HUES6 (cell line): ENCODE measurements at regions not wholly inside any gene's neighbourhood (a gene's known extent, or its start where the extent isn't known, plus 50 kb on each side); places are given as distances from the start of the nearest gene placed in this dataset.
"Not testable (repeated sequence)": the region's sequence is repeated elsewhere in the genome, so short reads cannot be mapped to it uniquely, and the experiment has no call there.

ENCODE experiments used
- H3K27ac ChIP-seq: 2 replicates; pipeline ENCODE4 v1.7.0; 2013; ENCODE audit warnings: low read depth, mild to moderate bottlenecking, low read length, inconsistent platforms
- H3K27me3 ChIP-seq: 2 replicates; pipeline ENCODE4 v1.6.1; 2013; ENCODE audit warnings: low read length; ENCODE audit not compliant: control insufficient read depth, insufficient read depth
- H3K36me3 ChIP-seq: 2 replicates; pipeline ENCODE4 v1.6.1; 2013; ENCODE audit warnings: low read length; ENCODE audit not compliant: control insufficient read depth, insufficient read depth
- H3K4me1 ChIP-seq: 2 replicates; pipeline ENCODE4 v1.6.1; 2013; ENCODE audit warnings: low read length; ENCODE audit not compliant: control insufficient read depth, insufficient read depth
- H3K4me3 ChIP-seq: 2 replicates; pipeline ENCODE4 v1.5.1; 2013; ENCODE audit warnings: low read depth, low read length
- H3K9ac ChIP-seq: one replicate; pipeline ENCODE4 v1.6.1; 2013; ENCODE audit warnings: mild to moderate bottlenecking, low read length
- H3K9me3 ChIP-seq: 2 replicates; pipeline ENCODE4 v1.6.1; 2013; ENCODE audit warnings: low read depth, low read length; ENCODE audit not compliant: control insufficient read depth, insufficient read depth

- H3K9me3 ChIP-seq: no peaks in the 10 kb centered on the region
- H3K4me1 ChIP-seq: no peaks in the 10 kb centered on the region
- no peak overlapping the region for H3K9ac ChIP-seq
Observed at GRCh38 chr4:29770627-29771026, 949.5 kb upstream of the PCDH7 start.

GRCh38 chr4:29788123-29788522 lies 932.0 kb upstream of the PCDH7 start:
- H3K27me3 ChIP-seq, H3K4me3 ChIP-seq, H3K9ac ChIP-seq, H3K27ac ChIP-seq, H3K4me1 ChIP-seq, H3K36me3 ChIP-seq: not testable (repeated sequence)
- H3K9me3 ChIP-seq: peaks cover 19% of the 10 kb centered on the region

More at GRCh38 chr4:29770627-29771026, 949.5 kb upstream of the PCDH7 start:
- Histone ChIP-seq H3K27ac (no peak overlapping the region), H3K27me3 (no peaks in the 10 kb centered on the region), H3K4me3 (no peak overlapping the region), H3K36me3 (no peaks in the 10 kb centered on the region)

GRCh38 chr4:29805245-29805644 lies 914.9 kb upstream of the PCDH7 start:
- no peak overlapping the region for H3K27ac ChIP-seq
- no peak overlapping the region for H3K4me3 ChIP-seq
- no peak overlapping the region for H3K9ac ChIP-seq
- H3K27me3 ChIP-seq: no peaks in the 10 kb centered on the region
- H3K9me3 ChIP-seq: peaks cover 10% of the 10 kb centered on the region
- no peaks in the 10 kb centered on the region for H3K4me1 ChIP-seq
- no peaks in the 10 kb centered on the region for H3K36me3 ChIP-seq

GRCh38 chr4:29805916-29806480 lies 914.2 kb upstream of the PCDH7 start:
- no peak overlapping the region for H3K27ac ChIP-seq
- H3K27me3 ChIP-seq: no peaks in the 10 kb centered on the region
- H3K4me1 ChIP-seq: no peaks in the 10 kb centered on the region
- peaks cover 10% of the 10 kb centered on the region for H3K9me3 ChIP-seq
- H3K4me3 ChIP-seq: no peak overlapping the region
- H3K9ac ChIP-seq: no peak overlapping the region
- no peaks in the 10 kb centered on the region for H3K36me3 ChIP-seq

- Histone ChIP-seq H3K4me1 (no peaks in the 10 kb centered on the region), H3K9me3 (no peaks in the 10 kb centered on the region), H3K27me3 (no peaks in the 10 kb centered on the region), H3K4me3 (no peak overlapping the region), H3K36me3 (no peaks in the 10 kb centered on the region), H3K27ac (no peak overlapping the region), H3K9ac (no peak overlapping the region)
Observed at GRCh38 chr4:29817961-29818360, 902.2 kb upstream of the PCDH7 start.

- H3K4me1 ChIP-seq: no peaks in the 10 kb centered on the region
- no peak overlapping the region for H3K27ac ChIP-seq
- no peaks in the 10 kb centered on the region for H3K27me3 ChIP-seq
- no peak overlapping the region for H3K9ac ChIP-seq
- H3K36me3 ChIP-seq: no peaks in the 10 kb centered on the region
- no peak overlapping the region for H3K4me3 ChIP-seq
- H3K9me3 ChIP-seq: no peaks in the 10 kb centered on the region
Observed at GRCh38 chr4:29829067-29829466, 891.1 kb upstream of the PCDH7 start.

GRCh38 chr4:29852537-29852936 lies 867.6 kb upstream of the PCDH7 start:
- H3K4me3 ChIP-seq: no peak overlapping the region
- peaks cover 10% of the 10 kb centered on the region; the same call in 1 of the 2 replicates for H3K9me3 ChIP-seq
- no peaks in the 10 kb centered on the region for H3K36me3 ChIP-seq
- no peaks in the 10 kb centered on the region for H3K27me3 ChIP-seq
- no peak overlapping the region for H3K9ac ChIP-seq
- H3K27ac ChIP-seq: no peak overlapping the region
- H3K4me1 ChIP-seq: no peaks in the 10 kb centered on the region; the same call in 1 of the 2 replicates

GRCh38 chr4:29853833-29854232 lies 866.3 kb upstream of the PCDH7 start:
- H3K36me3 ChIP-seq: no peaks in the 10 kb centered on the region
- no peak overlapping the region for H3K9ac ChIP-seq
- H3K27ac ChIP-seq: no peak overlapping the region
- H3K9me3 ChIP-seq: peaks cover 21% of the 10 kb centered on the region; the same call in 1 of the 2 replicates
- peaks cover 7% of the 10 kb centered on the region for H3K4me1 ChIP-seq
- H3K4me3 ChIP-seq: no peak overlapping the region
- no peaks in the 10 kb centered on the region for H3K27me3 ChIP-seq

- no peak overlapping the region for H3K27ac ChIP-seq
- no peaks in the 10 kb centered on the region for H3K36me3 ChIP-seq
- H3K27me3 ChIP-seq: no peaks in the 10 kb centered on the region
- H3K9ac ChIP-seq: no peak overlapping the region
- H3K9me3 ChIP-seq: peaks cover 49% of the 10 kb centered on the region
- no peak overlapping the region for H3K4me3 ChIP-seq
- peaks cover 7% of the 10 kb centered on the region for H3K4me1 ChIP-seq
Observed at GRCh38 chr4:29861307-29861706, 858.9 kb upstream of the PCDH7 start.

GRCh38 chr4:29867412-29867811 lies 852.8 kb upstream of the PCDH7 start:
- H3K4me1 ChIP-seq: no peaks in the 10 kb centered on the region
- H3K36me3 ChIP-seq: no peaks in the 10 kb centered on the region
- no peak overlapping the region for H3K4me3 ChIP-seq
- peaks cover 31% of the 10 kb centered on the region for H3K9me3 ChIP-seq
- no peaks in the 10 kb centered on the region for H3K27me3 ChIP-seq
- H3K9ac ChIP-seq: no peak overlapping the region
- H3K27ac ChIP-seq: no peak overlapping the region

GRCh38 chr4:29900336-29900735 lies 819.8 kb upstream of the PCDH7 start:
- Histone ChIP-seq H3K9me3 (no peaks in the 10 kb centered on the region), H3K36me3 (no peaks in the 10 kb centered on the region), H3K9ac (no peak overlapping the region), H3K27me3 (no peaks in the 10 kb centered on the region), H3K27ac (no peak overlapping the region), H3K4me3 (no peak overlapping the region), H3K4me1 (no peaks in the 10 kb centered on the region)

- H3K4me1 ChIP-seq: no peaks in the 10 kb centered on the region
- no peak overlapping the region for H3K27ac ChIP-seq
- no peaks in the 10 kb centered on the region for H3K9me3 ChIP-seq
- no peaks in the 10 kb centered on the region for H3K36me3 ChIP-seq
- no peaks in the 10 kb centered on the region for H3K27me3 ChIP-seq
- no peak overlapping the region for H3K4me3 ChIP-seq
- H3K9ac ChIP-seq: no peak overlapping the region
Observed at GRCh38 chr4:29908276-29908675, 811.9 kb upstream of the PCDH7 start.
